Nephron progenitor cell (in vitro differentiated cells): ENCODE measurements at regions not wholly inside any gene's neighbourhood (a gene's known extent, or its start where the extent isn't known, plus 50 kb on each side); places are given as distances from the start of the nearest gene placed in this dataset.
"Not testable (repeated sequence)": the region's sequence is repeated elsewhere in the genome, so short reads cannot be mapped to it uniquely, and the experiment has no call there.

Experiments
- DNase-seq: peaks from one replicate; pipeline ENCODE4 v3.0.0; 2021
- H3K27ac Mint-ChIP-seq: 2 replicates; pipeline ENCODE4 v1.8.0; 2021; ENCODE audit warnings: mild to moderate bottlenecking, moderate library complexity, mixed read lengths
- H3K27me3 Mint-ChIP-seq: 2 replicates; pipeline ENCODE4 v1.8.0; 2021; ENCODE audit warnings: mild to moderate bottlenecking, low read depth, mixed read lengths; ENCODE audit not compliant: poor library complexity
- H3K36me3 Mint-ChIP-seq: 2 replicates; pipeline ENCODE4 v1.8.0; 2021; ENCODE audit warnings: low read depth, mixed read lengths
- H3K4me1 Mint-ChIP-seq: 2 replicates; pipeline ENCODE4 v1.8.0; 2021; ENCODE audit warnings: mixed read lengths
- H3K4me3 Mint-ChIP-seq: 2 replicates; pipeline ENCODE4 v1.8.0; 2021; ENCODE audit warnings: mild to moderate bottlenecking, moderate library complexity, mixed read lengths
- H3K9me3 Mint-ChIP-seq: 2 replicates; pipeline ENCODE4 v1.8.0; 2021; ENCODE audit warnings: mild to moderate bottlenecking, moderate library complexity, mixed read lengths
- TF ChIP-seq, protein P1 (sequence below): fragments of 200-600 bp; sonication (generic); IDR thresholded peaks from 2 replicates; pipeline ENCODE4 v1.5.0; 2021; ENCODE audit warnings: antibody characterized with exemption

- Mint-ChIP-seq H3K4me1 (peaks cover 23% of the 10 kb centered on the region), H3K36me3 (no peaks in the 10 kb centered on the region), H3K27me3 (peaks cover 4% of the 10 kb centered on the region), H3K27ac (no peak overlapping the region), H3K9me3 (peaks cover 5% of the 10 kb centered on the region), H3K4me3 (no peak overlapping the region)
- TF ChIP-seq, protein P1, sequence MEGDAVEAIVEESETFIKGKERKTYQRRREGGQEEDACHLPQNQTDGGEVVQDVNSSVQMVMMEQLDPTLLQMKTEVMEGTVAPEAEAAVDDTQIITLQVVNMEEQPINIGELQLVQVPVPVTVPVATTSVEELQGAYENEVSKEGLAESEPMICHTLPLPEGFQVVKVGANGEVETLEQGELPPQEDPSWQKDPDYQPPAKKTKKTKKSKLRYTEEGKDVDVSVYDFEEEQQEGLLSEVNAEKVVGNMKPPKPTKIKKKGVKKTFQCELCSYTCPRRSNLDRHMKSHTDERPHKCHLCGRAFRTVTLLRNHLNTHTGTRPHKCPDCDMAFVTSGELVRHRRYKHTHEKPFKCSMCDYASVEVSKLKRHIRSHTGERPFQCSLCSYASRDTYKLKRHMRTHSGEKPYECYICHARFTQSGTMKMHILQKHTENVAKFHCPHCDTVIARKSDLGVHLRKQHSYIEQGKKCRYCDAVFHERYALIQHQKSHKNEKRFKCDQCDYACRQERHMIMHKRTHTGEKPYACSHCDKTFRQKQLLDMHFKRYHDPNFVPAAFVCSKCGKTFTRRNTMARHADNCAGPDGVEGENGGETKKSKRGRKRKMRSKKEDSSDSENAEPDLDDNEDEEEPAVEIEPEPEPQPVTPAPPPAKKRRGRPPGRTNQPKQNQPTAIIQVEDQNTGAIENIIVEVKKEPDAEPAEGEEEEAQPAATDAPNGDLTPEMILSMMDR, result no peak
- DNase-seq, result no peak
These were observed 316.4 kb upstream of the DUSP10 start for GRCh38 chr1:222058249-222058648.

GRCh38 chr1:222057162-222057561, 315.3 kb upstream of the DUSP10 start:
- TF ChIP-seq, protein P1, result no peak
- Mint-ChIP-seq H3K4me1 (peaks cover 29% of the 10 kb centered on the region), H3K4me3 (no peak overlapping the region), H3K27ac (no peak overlapping the region), H3K27me3 (peaks cover 4% of the 10 kb centered on the region), H3K36me3 (no peaks in the 10 kb centered on the region), H3K9me3 (no peaks in the 10 kb centered on the region)
- DNase-seq, result no peak

GRCh38 chr1:222054416-222054815, 312.5 kb upstream of the DUSP10 start:
- peaks cover 31% of the 10 kb centered on the region for H3K4me1 Mint-ChIP-seq
- no peak overlapping the region for H3K27ac Mint-ChIP-seq
- H3K9me3 Mint-ChIP-seq, result no peaks in the 10 kb centered on the region
- TF ChIP-seq, protein P1, result no peak
- H3K36me3 Mint-ChIP-seq, result no peaks in the 10 kb centered on the region
- peaks cover 4% of the 10 kb centered on the region for H3K27me3 Mint-ChIP-seq
- H3K4me3 Mint-ChIP-seq, result no peak overlapping the region
- no peak for DNase-seq

GRCh38 chr1:222053790-222054294, 312.0 kb upstream of the DUSP10 start:
- no peak overlapping the region for H3K4me3 Mint-ChIP-seq
- peaks cover 4% of the 10 kb centered on the region for H3K27me3 Mint-ChIP-seq
- TF ChIP-seq, protein P1, result no peak
- H3K27ac Mint-ChIP-seq, result no peak overlapping the region
- H3K4me1 Mint-ChIP-seq, result peaks cover 34% of the 10 kb centered on the region
- H3K36me3 Mint-ChIP-seq, result no peaks in the 10 kb centered on the region
- DNase-seq, result no peak
- H3K9me3 Mint-ChIP-seq, result no peaks in the 10 kb centered on the region

GRCh38 chr1:222051311-222051710, 309.4 kb upstream of the DUSP10 start:
- not testable (repeated sequence) for DNase-seq, H3K36me3 Mint-ChIP-seq, H3K4me3 Mint-ChIP-seq, H3K27ac Mint-ChIP-seq, H3K27me3 Mint-ChIP-seq, H3K9me3 Mint-ChIP-seq
- H3K4me1 Mint-ChIP-seq, result peaks cover 34% of the 10 kb centered on the region

GRCh38 chr1:222049661-222050060, 307.8 kb upstream of the DUSP10 start:
- H3K27ac Mint-ChIP-seq, H3K9me3 Mint-ChIP-seq, H3K4me3 Mint-ChIP-seq, H3K36me3 Mint-ChIP-seq, DNase-seq, H3K27me3 Mint-ChIP-seq: not testable (repeated sequence)
- H3K4me1 Mint-ChIP-seq, result peaks cover 41% of the 10 kb centered on the region

GRCh38 chr1:222049176-222049575, 307.3 kb upstream of the DUSP10 start:
- Mint-ChIP-seq H3K9me3 (no peaks in the 10 kb centered on the region), H3K4me1 (peaks cover 45% of the 10 kb centered on the region), H3K36me3 (no peaks in the 10 kb centered on the region), H3K27ac (peak overlapping the region; percentile 56), H3K4me3 (peak overlapping the region; percentile 28), H3K27me3 (peaks cover 3% of the 10 kb centered on the region)
- DNase-seq, result no peak
- TF ChIP-seq, protein P1, result no peak
